Hepatocyte (in vitro differentiated cells): ENCODE measurements at regions not wholly inside any gene's neighbourhood (a gene's known extent, or its start where the extent isn't known, plus 50 kb on each side); places are given as distances from the start of the nearest gene placed in this dataset.

ENCODE experiments used
- CTCF ChIP-seq: fragments of 200-600 bp; sonication (generic); IDR thresholded peaks from 2 replicates; pipeline ENCODE4 v1.5.1; 2016; ENCODE audit warnings: antibody characterized with exemption, mild to moderate bottlenecking; ENCODE audit not compliant: poor library complexity
- EZH2 ChIP-seq: fragments of 200-600 bp; sonication (generic); IDR thresholded peaks from 2 replicates; pipeline ENCODE4 v1.6.1; 2016; ENCODE audit warnings: antibody characterized with exemption, mild to moderate bottlenecking, borderline replicate concordance
- EZH2phosphoT487 ChIP-seq: fragments of 200-600 bp; sonication (generic); IDR thresholded peaks from one replicate; pipeline ENCODE4 v1.6.1; 2018; ENCODE audit warnings: antibody characterized with exemption, mild to moderate bottlenecking, low read depth, moderate library complexity; ENCODE audit not compliant: unreplicated experiment, severe bottlenecking

DNA sequence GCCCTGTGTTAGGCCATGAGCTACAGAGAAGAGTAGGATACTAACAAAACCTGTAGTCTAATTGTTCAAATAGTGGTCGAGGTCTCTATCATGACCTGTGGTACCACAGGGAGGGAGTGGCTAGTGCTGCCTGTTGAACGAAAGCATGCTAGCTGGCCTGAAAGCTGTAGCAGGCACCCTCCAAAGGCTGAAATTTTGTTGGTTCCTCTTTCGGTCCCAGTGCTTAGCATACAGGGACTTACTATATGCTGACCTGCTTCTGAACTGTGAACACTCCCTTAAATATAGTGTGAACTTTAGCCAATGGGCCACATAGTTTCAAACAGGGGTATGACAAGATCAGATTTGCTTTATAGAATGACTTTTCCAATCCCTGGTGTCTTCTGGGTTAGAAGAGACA lies 113.4 kb downstream of the PJA1 start:
- TF ChIP-seq CTCF (no peak), EZH2 (no peak), EZH2phosphoT487 (no peak)
